A673 (cell line): ENCODE measurements at regions not wholly inside any gene's neighbourhood (a gene's known extent, or its start where the extent isn't known, plus 50 kb on each side); places are given as distances from the start of the nearest gene placed in this dataset.

Experiments used
- BruUV-seq: library from RNA; stranded (reverse); fragments of 400-500 nt; replicated peaks from 2 replicates; lab custom pipeline; 2021; lab: Mats Ljungman, UMichigan
- CTCF ChIA-PET: fragments of 300-600 bp; sonication (Branson Sonifier 250); formaldehyde crosslinking; loops from one replicate; lab custom pipeline; 2022; ENCODE audit warnings: antibody characterized with exemption; lab: Charles Lee
- POLR2A ChIA-PET: fragments of 300-600 bp; sonication (Branson Sonifier 250); formaldehyde crosslinking; loops from one replicate; lab custom pipeline; 2022; ENCODE audit warnings: antibody characterized with exemption; ENCODE audit not compliant: low non-redundant PET; lab: Charles Lee
- DNase-seq: peaks from one replicate; pipeline ENCODE4 v3.0.0-alpha.2; 2015; ENCODE audit warnings: low spot score
- H3K27ac ChIP-seq: fragments of 200-600 bp; sonication (generic); 2 replicates; pipeline ENCODE4 v1.5.1; 2016; ENCODE audit warnings: mixed run types, low read depth, mild to moderate bottlenecking, mixed read lengths, antibody characterized with exemption, low read length; ENCODE audit not compliant: poor library complexity, severe bottlenecking
- H3K27me3 ChIP-seq: fragments of 200-600 bp; sonication (generic); replicated peaks from 2 replicates; pipeline ENCODE4 v1.6.1; 2017; ENCODE audit warnings: mixed run types, low read depth, mild to moderate bottlenecking, mixed read lengths, antibody characterized with exemption, low read length; ENCODE audit not compliant: insufficient read depth, poor library complexity
- H3K36me3 ChIP-seq: fragments of 200-600 bp; sonication (generic); 2 replicates; pipeline ENCODE4 v1.6.1; 2016; ENCODE audit warnings: mixed run types, mild to moderate bottlenecking, mixed read lengths, antibody characterized with exemption, low read length; ENCODE audit not compliant: insufficient read depth, poor library complexity, severe bottlenecking
- H3K4me1 ChIP-seq: fragments of 200-600 bp; sonication (generic); 2 replicates; pipeline ENCODE4 v1.6.1; 2017; ENCODE audit warnings: mixed run types, mild to moderate bottlenecking, mixed read lengths, antibody characterized with exemption, low read length; ENCODE audit not compliant: insufficient read depth, poor library complexity, severe bottlenecking
- H3K4me3 ChIP-seq: fragments of 200-600 bp; sonication (generic); 2 replicates; pipeline ENCODE4 v1.5.1; 2016; ENCODE audit warnings: low read depth, mixed run types, mild to moderate bottlenecking, mixed read lengths, low read length; ENCODE audit not compliant: poor library complexity, severe bottlenecking
- H3K9me3 ChIP-seq: fragments of 200-600 bp; sonication (generic); 2 replicates; pipeline ENCODE4 v1.6.1; 2016; ENCODE audit warnings: mixed run types, low read depth, mild to moderate bottlenecking, mixed read lengths, antibody characterized with exemption, low read length; ENCODE audit not compliant: poor library complexity, severe bottlenecking
- CTCF ChIP-seq: fragments of 300-800, 200-600 bp; sonication (generic); conservative IDR thresholded peaks from 2 replicates; pipeline ENCODE4 v1.5.1; 2017; ENCODE audit warnings: low read depth, mild to moderate bottlenecking, antibody characterized with exemption, low read length, moderate library complexity, mixed read lengths
- EZH2 ChIP-seq: fragments of 200-600 bp; sonication (generic); IDR thresholded peaks from 2 replicates; pipeline ENCODE4 v1.6.1; 2017; ENCODE audit warnings: borderline replicate concordance, low read depth, mild to moderate bottlenecking, mixed read lengths, antibody characterized with exemption, low read length; ENCODE audit not compliant: poor library complexity, severe bottlenecking
- intact Hi-C: fragments of 100-400 bp; cut with micrococcal nuclease; formaldehyde crosslinking; loops from one replicate; pipeline ENCODE4 v1.10.0; 2022; ENCODE audit not compliant: unreplicated experiment

- H3K27ac ChIP-seq: no peak overlapping the region
- DNase-seq: no peak
- no peak for TF ChIP-seq EZH2
- no peak for TF ChIP-seq CTCF
- H3K27me3 ChIP-seq: no peaks in the 10 kb centered on the region
- no peak overlapping the region for H3K4me3 ChIP-seq
- ChIA-PET CTCF (no interaction called here), POLR2A (no interaction called here)
- H3K36me3 ChIP-seq: no peaks in the 10 kb centered on the region
- no peaks in the 10 kb centered on the region for H3K4me1 ChIP-seq
- intact Hi-C loops: no loop called here
- no TSS peak for BruUV-seq
- H3K9me3 ChIP-seq: no peaks in the 10 kb centered on the region
Observed at GRCh38 chr2:183925281-183925680, 673.0 kb upstream of the ZNF804A start.

- BruUV-seq: no TSS peak
- CTCF ChIA-PET: interaction anchor here (0.6 kb wide), 1 partner anchor 15 kb away, joined by 4 read pairs; no protein-coding TSS in a partner anchor
Observed at GRCh38 chr2:183926433-183926832, 671.9 kb upstream of the ZNF804A start.

GRCh38 chr2:183927406-183928325, 670.7 kb upstream of the ZNF804A start:
- TF ChIP-seq EZH2 (no peak), CTCF (no peak)
- H3K4me3 ChIP-seq: no peak overlapping the region
- intact Hi-C loops: no loop called here
- POLR2A ChIA-PET: no interaction called here
- no peaks in the 10 kb centered on the region for H3K4me1 ChIP-seq
- H3K27ac ChIP-seq: no peak overlapping the region
- CTCF ChIA-PET: no interaction called here
- no peaks in the 10 kb centered on the region for H3K27me3 ChIP-seq
- no peak for DNase-seq
- no peaks in the 10 kb centered on the region for H3K9me3 ChIP-seq
- BruUV-seq: no TSS peak
- no peaks in the 10 kb centered on the region for H3K36me3 ChIP-seq

More at GRCh38 chr2:183926433-183926832, 671.9 kb upstream of the ZNF804A start:
- TF ChIP-seq EZH2: no peak
- TF ChIP-seq CTCF: no peak
- Histone ChIP-seq H3K4me1 (no peaks in the 10 kb centered on the region), H3K27ac (no peak overlapping the region), H3K9me3 (no peaks in the 10 kb centered on the region), H3K27me3 (no peaks in the 10 kb centered on the region), H3K4me3 (no peak overlapping the region), H3K36me3 (no peaks in the 10 kb centered on the region)
- intact Hi-C loops: no loop called here
- DNase-seq: no peak
- POLR2A ChIA-PET: no interaction called here
